ENCODE measurements at regions not wholly inside any gene's neighbourhood (a gene's known extent, or its start where the extent isn't known, plus 50 kb on each side); places are given as distances from the start of the nearest gene placed in this dataset.

DNA sequence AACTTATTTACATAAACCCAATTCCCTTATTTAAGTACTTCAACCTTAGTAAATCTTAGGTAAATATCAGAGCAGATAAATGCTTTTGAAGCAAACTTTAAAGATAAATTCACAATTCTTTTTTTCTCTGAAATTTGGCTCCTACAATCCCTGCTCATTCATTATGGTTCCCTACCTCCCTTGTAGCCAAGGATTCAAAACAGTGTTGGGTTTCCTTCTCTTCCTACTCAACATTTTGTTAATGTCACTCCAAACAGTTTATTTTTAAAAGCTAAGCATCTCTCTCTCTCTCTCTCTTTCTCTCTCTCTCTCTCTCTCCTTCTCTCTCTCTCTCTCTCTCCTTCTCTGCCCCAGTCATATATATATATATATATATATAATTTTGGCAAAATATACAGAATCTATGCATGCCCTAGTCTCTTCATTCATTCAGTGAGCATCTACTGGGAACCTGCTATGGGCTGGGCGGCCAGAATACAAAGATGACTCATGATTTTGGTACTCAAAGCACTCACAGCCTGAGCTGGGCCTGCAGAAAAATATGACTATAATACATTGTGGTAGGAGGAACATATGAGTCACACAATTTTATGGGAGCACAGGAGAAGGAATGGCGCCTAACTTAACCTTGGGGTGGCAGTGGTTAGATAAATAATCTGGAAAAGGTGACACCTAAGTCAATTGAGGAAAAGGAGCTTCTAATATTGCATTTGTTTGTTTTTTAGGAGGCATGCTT lies 123.7 kb upstream of the DHRS4 start (continued):
- TF ChIP-seq RAD21 (conservative IDR thresholded peaks at IDR 0.05 in 1 of 2, IDR thresholded peaks at IDR 0.05 in 1 of 2), result peak in 1 of 2 experiments; percentile 13; a peak in 1 of 5 replicates
- peak; percentile 58; the same call in 1 of the 2 replicates for TF ChIP-seq ESRRA (IDR thresholded peaks at IDR 0.05; ENCODE audit: borderline replicate concordance, low read length)
- TF ChIP-seq JUN (IDR thresholded peaks at IDR 0.05), result 0 out of 5 replicates have a peak, but pooled peaks of 1 of the 2 experiments have one; percentile 37
- TF ChIP-seq NR3C1 (IDR thresholded peaks at IDR 0.05), result no peak
- no peak for TF ChIP-seq HDAC2 (IDR thresholded peaks at IDR 0.05)
- no peak for TF ChIP-seq CBX2 (IDR thresholded peaks at IDR 0.05; ENCODE audit: borderline replicate concordance, low read depth)
- TF ChIP-seq, protein P1, sequence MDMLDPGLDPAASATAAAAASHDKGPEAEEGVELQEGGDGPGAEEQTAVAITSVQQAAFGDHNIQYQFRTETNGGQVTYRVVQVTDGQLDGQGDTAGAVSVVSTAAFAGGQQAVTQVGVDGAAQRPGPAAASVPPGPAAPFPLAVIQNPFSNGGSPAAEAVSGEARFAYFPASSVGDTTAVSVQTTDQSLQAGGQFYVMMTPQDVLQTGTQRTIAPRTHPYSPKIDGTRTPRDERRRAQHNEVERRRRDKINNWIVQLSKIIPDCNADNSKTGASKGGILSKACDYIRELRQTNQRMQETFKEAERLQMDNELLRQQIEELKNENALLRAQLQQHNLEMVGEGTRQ (IDR thresholded peaks at IDR 0.05), result no peak
- TF ChIP-seq MAZ (IDR thresholded peaks at IDR 0.05; ENCODE audit: borderline replicate concordance, low read depth, low read length), result no peak
- no peak for TF ChIP-seq RCOR1 (IDR thresholded peaks at IDR 0.05; ENCODE audit: low read depth, low read length)
- TF ChIP-seq FOSL2 (IDR thresholded peaks at IDR 0.05), result peak; percentile 85
- TF ChIP-seq FOSL2 (CRISPR knock-in tag; IDR thresholded peaks at IDR 0.05), result peak; percentile 98
- peak; percentile 33; the same call in 1 of the 2 replicates for TF ChIP-seq HOXB13 (CRISPR knock-in tag; IDR thresholded peaks at IDR 0.05; ENCODE audit: low read depth)
- TF ChIP-seq EHMT2 (IDR thresholded peaks at IDR 0.05; ENCODE audit: low read depth), result no peak
- no peak for TF ChIP-seq ZSCAN20 (CRISPR knock-in tag; IDR thresholded peaks at IDR 0.05)
- no peak for TF ChIP-seq EHF (CRISPR knock-in tag; IDR thresholded peaks at IDR 0.05)
- peak; percentile 51 for TF ChIP-seq MAFK (IDR thresholded peaks at IDR 0.05; ENCODE audit: partially characterized antibody)
- TF ChIP-seq, protein P2, sequence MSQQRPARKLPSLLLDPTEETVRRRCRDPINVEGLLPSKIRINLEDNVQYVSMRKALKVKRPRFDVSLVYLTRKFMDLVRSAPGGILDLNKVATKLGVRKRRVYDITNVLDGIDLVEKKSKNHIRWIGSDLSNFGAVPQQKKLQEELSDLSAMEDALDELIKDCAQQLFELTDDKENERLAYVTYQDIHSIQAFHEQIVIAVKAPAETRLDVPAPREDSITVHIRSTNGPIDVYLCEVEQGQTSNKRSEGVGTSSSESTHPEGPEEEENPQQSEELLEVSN (IDR thresholded peaks at IDR 0.05; ENCODE audit: borderline replicate concordance, low read depth), result no peak
- no peak for TF ChIP-seq PHF8 (IDR thresholded peaks at IDR 0.05; ENCODE audit: borderline replicate concordance, low read depth)

DNA sequence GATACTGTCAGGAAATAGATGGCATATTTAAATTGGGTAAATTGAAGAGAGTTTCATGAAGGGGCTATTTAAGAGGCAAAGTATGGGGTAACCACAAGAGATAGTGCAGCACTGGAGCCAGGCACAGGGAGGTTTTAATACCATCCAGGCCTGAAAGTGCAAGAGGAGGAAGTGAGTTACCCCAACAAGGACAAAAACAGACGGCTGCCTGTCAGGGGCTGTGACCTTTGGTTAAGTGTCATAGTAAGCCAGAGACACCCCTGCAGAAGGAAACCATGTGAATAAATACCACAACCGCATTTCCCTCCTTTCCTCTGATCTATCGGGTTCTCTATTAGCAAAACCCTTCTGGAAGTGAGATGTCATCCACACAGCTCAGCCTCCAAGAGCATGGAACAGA lies 122.0 kb upstream of the DHRS4 start:
- FAIRE-seq (no peak), DNase-seq (ENCODE audit: low read depth in 1 of 2, low spot score in 1 of 2) (no peak), ATAC-seq (no peak)
- Histone ChIP-seq H3K4me1 (peaks cover 31% of the 10 kb centered on the region), H3K4me3 (no peak overlapping the region), H3K4me2 (no peak overlapping the region), H3K27ac (peak overlapping the region in 1 of 2 experiments; percentile 56; a peak in 3 of 6 replicates), H3K9me3 (no peaks in the 10 kb centered on the region)
- ChIA-PET POLR2A (no interaction called here), CTCF (interaction anchor here (1.0 to 2.8 kb wide), 4 partner anchors 13 to 104 kb away, joined by 3 to 14 read pairs (median 6); no protein-coding TSS in a partner anchor)
- 91% methylated on average over 3 of the region's 3 CpGs for WGBS (ENCODE audit: missing lambda C conversion rate)
- TF ChIP-seq RCOR1 (IDR thresholded peaks at IDR 0.05; ENCODE audit: low read depth, low read length) (no peak), HOXA7 (CRISPR knock-in tag; IDR thresholded peaks at IDR 0.05) (no peak), SREBF2 (IDR thresholded peaks at IDR 0.05) (no peak), MAFK (IDR thresholded peaks at IDR 0.05; ENCODE audit: partially characterized antibody) (no peak), RFX5 (IDR thresholded peaks at IDR 0.05) (no peak), NPAS2 (CRISPR knock-in tag; IDR thresholded peaks at IDR 0.05; ENCODE audit: borderline replicate concordance) (no peak), ZNF302 (CRISPR knock-in tag; IDR thresholded peaks at IDR 0.05) (no peak), POLR2A (IDR thresholded peaks at IDR 0.05; ENCODE audit: low read length) (no peak)
- TF ChIP-seq, protein P3, sequence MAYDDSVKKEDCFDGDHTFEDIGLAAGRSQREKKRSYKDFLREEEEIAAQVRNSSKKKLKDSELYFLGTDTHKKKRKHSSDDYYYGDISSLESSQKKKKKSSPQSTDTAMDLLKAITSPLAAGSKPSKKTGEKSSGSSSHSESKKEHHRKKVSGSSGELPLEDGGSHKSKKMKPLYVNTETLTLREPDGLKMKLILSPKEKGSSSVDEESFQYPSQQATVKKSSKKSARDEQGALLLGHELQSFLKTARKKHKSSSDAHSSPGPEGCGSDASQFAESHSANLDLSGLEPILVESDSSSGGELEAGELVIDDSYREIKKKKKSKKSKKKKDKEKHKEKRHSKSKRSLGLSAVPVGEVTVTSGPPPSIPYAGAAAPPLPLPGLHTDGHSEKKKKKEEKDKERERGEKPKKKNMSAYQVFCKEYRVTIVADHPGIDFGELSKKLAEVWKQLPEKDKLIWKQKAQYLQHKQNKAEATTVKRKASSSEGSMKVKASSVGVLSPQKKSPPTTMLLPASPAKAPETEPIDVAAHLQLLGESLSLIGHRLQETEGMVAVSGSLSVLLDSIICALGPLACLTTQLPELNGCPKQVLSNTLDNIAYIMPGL (CRISPR knock-in tag; IDR thresholded peaks at IDR 0.05; ENCODE audit: borderline replicate concordance), result no peak
- TF ChIP-seq, protein P4, sequence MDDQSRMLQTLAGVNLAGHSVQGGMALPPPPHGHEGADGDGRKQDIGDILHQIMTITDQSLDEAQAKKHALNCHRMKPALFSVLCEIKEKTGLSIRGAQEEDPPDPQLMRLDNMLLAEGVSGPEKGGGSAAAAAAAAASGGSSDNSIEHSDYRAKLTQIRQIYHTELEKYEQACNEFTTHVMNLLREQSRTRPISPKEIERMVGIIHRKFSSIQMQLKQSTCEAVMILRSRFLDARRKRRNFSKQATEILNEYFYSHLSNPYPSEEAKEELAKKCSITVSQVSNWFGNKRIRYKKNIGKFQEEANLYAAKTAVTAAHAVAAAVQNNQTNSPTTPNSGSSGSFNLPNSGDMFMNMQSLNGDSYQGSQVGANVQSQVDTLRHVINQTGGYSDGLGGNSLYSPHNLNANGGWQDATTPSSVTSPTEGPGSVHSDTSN (IDR thresholded peaks at IDR 0.05), result no peak
